ENCODE measurements at regions not wholly inside any gene's neighbourhood (a gene's known extent, or its start where the extent isn't known, plus 50 kb on each side); places are given as distances from the start of the nearest gene placed in this dataset.

DNA sequence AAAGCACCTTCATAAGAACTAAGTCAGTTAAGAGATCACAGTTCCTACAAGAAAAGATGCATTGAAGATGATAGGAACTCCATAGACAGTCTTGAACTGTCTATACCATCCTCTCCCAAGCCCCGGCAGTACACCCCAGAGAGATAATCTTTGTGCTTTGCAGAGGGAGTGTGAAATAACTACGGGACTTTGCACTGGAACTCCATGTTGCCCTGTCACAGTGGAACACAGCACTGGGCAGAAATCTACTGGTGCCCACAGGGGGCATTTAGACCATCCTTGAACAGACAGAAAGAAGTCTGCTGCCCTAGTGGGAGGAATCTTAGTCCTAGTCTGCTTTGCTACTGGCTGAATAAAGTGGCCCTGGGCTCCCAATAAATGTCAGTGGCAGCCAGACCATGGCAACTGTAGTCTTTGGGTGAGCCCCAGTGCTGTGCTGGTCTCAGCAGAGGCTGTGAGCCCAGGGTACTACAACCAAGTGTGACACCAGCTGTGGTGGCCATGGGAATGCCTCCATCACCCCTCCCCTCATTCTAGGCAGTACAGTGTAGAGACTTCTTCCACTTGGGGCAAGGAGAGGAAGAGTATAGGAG is 107.7 kb upstream of the TMEM168 start:
- ChIA-PET POLR2A (no interaction called here), CTCF (interaction anchor here (1.8 kb wide), 1 partner anchor 18 kb away, joined by 4 read pairs; no protein-coding TSS in a partner anchor)
- Histone ChIP-seq H3K4me1 (ENCODE audit: control insufficient read depth, insufficient read depth, low read length) (no peaks in the 10 kb centered on the region), H3K27ac (ENCODE audit: extremely low read depth, low read depth, low read length) (no peak overlapping the region), H3K9me3 (ENCODE audit: control insufficient read depth, insufficient read depth, low read depth, low read length) (no peaks in the 10 kb centered on the region), H3K36me3 (ENCODE audit: control insufficient read depth in 2 of 2, insufficient read depth in 1 of 2, low read length in 2 of 2) (peaks cover 7 to 14% of the 10 kb centered on the region in 2 experiments; a peak in 2 of 3 replicates), H3K4me3 (ENCODE audit: low read depth, low read length) (no peak overlapping the region)
- TF ChIP-seq ZSCAN23 (tag by site-specific recombination; IDR thresholded peaks at IDR 0.05): no peak
- TF ChIP-seq ZNF544 (tag by site-specific recombination; IDR thresholded peaks at IDR 0.05): no peak
- TF ChIP-seq ZNF132 (tag by site-specific recombination; IDR thresholded peaks at IDR 0.05; ENCODE audit: borderline replicate concordance): no peak
- TF ChIP-seq ZNF433 (tag by site-specific recombination; IDR thresholded peaks at IDR 0.05; ENCODE audit: low read depth): no peak
- no peak for TF ChIP-seq ZFP69B (tag by site-specific recombination; IDR thresholded peaks at IDR 0.05)
- TF ChIP-seq ZNF350 (tag by site-specific recombination; IDR thresholded peaks at IDR 0.05): no peak
- TF ChIP-seq ZNF202 (tag by site-specific recombination; IDR thresholded peaks at IDR 0.05; ENCODE audit: borderline replicate concordance): no peak
- TF ChIP-seq ZNF776 (tag by site-specific recombination; IDR thresholded peaks at IDR 0.05; ENCODE audit: borderline replicate concordance): no peak
- no peak for TF ChIP-seq TSHZ1 (tag by site-specific recombination; IDR thresholded peaks at IDR 0.05; ENCODE audit: borderline replicate concordance)

DNA sequence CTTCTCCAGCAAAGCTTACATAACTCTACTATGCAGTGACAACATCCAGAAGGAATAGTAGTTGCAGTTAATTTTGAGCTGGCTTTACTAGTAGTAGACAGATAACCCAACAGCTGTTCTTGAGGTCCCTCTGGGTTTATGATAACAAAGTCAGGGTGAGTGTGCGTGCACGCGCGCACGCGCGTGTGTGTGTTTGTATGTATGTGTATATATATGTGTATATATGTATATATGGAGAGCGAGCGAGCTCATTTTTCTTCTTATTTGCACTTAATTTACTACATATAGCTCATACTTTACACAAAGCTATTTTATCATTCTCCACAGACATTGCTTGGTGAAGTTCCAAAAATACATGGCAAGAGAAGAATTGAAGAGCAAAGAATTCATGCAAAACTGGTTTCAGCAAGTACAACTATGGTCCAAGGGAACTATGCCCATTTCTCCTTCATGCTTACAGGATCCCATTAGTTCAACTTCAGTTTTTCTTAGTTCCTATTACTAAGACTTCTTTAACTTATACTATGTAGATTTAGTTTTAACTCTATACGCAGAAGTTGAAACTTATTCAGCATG is 105.9 kb upstream of the TMEM168 start:
- ChIA-PET POLR2A (no interaction called here), CTCF (interaction anchor here (0.6 to 1.5 kb wide), 3 partner anchors 321 to 346 kb away, joined by 3 to 5 read pairs (median 3); no protein-coding TSS in a partner anchor)
- Histone ChIP-seq H3K9me3 (ENCODE audit: control insufficient read depth, insufficient read depth, low read depth, low read length) (no peaks in the 10 kb centered on the region), H3K36me3 (ENCODE audit: control insufficient read depth in 2 of 2, insufficient read depth in 1 of 2, low read length in 2 of 2) (peaks cover 7 to 14% of the 10 kb centered on the region in 2 experiments; a peak in 2 of 3 replicates), H3K4me3 (ENCODE audit: low read depth, low read length) (no peak overlapping the region), H3K27ac (ENCODE audit: extremely low read depth, low read depth, low read length) (no peak overlapping the region), H3K4me1 (ENCODE audit: control insufficient read depth, insufficient read depth, low read length) (no peaks in the 10 kb centered on the region)
- TF ChIP-seq ZNF426 (tag by site-specific recombination; IDR thresholded peaks at IDR 0.05) (no peak), BCL11B (tag by site-specific recombination; IDR thresholded peaks at IDR 0.05; ENCODE audit: low read depth) (no peak), KLF1 (tag by site-specific recombination; IDR thresholded peaks at IDR 0.05) (no peak), ZSCAN30 (tag by site-specific recombination; IDR thresholded peaks at IDR 0.05) (no peak)
- TF ChIP-seq, protein P1, sequence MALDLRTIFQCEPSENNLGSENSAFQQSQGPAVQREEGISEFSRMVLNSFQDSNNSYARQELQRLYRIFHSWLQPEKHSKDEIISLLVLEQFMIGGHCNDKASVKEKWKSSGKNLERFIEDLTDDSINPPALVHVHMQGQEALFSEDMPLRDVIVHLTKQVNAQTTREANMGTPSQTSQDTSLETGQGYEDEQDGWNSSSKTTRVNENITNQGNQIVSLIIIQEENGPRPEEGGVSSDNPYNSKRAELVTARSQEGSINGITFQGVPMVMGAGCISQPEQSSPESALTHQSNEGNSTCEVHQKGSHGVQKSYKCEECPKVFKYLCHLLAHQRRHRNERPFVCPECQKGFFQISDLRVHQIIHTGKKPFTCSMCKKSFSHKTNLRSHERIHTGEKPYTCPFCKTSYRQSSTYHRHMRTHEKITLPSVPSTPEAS (tag by site-specific recombination; IDR thresholded peaks at IDR 0.05): no peak

DNA sequence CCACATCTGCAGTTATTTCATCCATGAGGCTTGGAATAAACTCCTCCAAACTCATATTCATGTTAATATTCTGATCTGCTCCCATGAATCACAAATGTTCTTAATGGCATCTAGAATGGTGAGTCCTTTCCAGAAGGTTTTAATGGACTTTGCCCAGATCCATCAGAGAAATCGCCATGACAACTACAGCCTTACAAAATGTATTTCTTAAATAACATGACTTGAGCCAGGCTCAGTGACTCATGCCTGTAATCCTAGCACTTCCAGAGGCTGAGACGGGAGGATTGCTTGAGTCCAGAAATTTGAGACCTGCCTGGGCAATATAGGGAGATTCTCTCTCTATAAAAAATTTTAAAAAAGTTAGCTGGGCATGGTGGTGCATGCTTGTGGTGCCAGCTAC is 102.1 kb upstream of the TMEM168 start:
- Histone ChIP-seq H3K27ac (ENCODE audit: extremely low read depth, low read depth, low read length) (no peak overlapping the region), H3K4me1 (ENCODE audit: control insufficient read depth, insufficient read depth, low read length) (no peaks in the 10 kb centered on the region), H3K4me3 (ENCODE audit: low read depth, low read length) (no peak overlapping the region), H3K36me3 (ENCODE audit: control insufficient read depth in 2 of 2, insufficient read depth in 1 of 2, low read length in 2 of 2) (peaks cover 7 to 14% of the 10 kb centered on the region in 2 experiments; a peak in 2 of 3 replicates), H3K9me3 (ENCODE audit: control insufficient read depth, insufficient read depth, low read depth, low read length) (no peaks in the 10 kb centered on the region)
- TF ChIP-seq YY1 (tag by site-specific recombination; IDR thresholded peaks at IDR 0.05): no peak
- no peak for TF ChIP-seq ZNF654 (tag by site-specific recombination; IDR thresholded peaks at IDR 0.05; ENCODE audit: low read depth)
- TF ChIP-seq ZSCAN30 (tag by site-specific recombination; IDR thresholded peaks at IDR 0.05): no peak
- TF ChIP-seq ZBTB17 (tag by site-specific recombination; IDR thresholded peaks at IDR 0.05): no peak
- TF ChIP-seq ZNF701 (tag by site-specific recombination; IDR thresholded peaks at IDR 0.05): no peak
- TF ChIP-seq ZNF423 (tag by site-specific recombination; IDR thresholded peaks at IDR 0.05): no peak
- TF ChIP-seq ZNF341 (tag by site-specific recombination; IDR thresholded peaks at IDR 0.05; ENCODE audit: low read depth): no peak
- TF ChIP-seq REPIN1 (tag by site-specific recombination; IDR thresholded peaks at IDR 0.05; ENCODE audit: low read depth): no peak
- TF ChIP-seq WT1 (tag by site-specific recombination; IDR thresholded peaks at IDR 0.05): no peak
- ChIA-PET CTCF (interaction anchor here (0.6 kb wide), 2 partner anchors 340 to 365 kb away, joined by 3 to 5 read pairs; no protein-coding TSS in a partner anchor), POLR2A (no interaction called here)
